SW 1271 (cell line): ENCODE measurements at regions not wholly inside any gene's neighbourhood (a gene's known extent, or its start where the extent isn't known, plus 50 kb on each side); places are given as distances from the start of the nearest gene placed in this dataset.
"Not testable (repeated sequence)": the region's sequence is repeated elsewhere in the genome, so short reads cannot be mapped to it uniquely, and the experiment has no call there.

Experiments
- DNase-seq, 2 experiments: peaks; one replicate each; lab custom pipeline; 2025; lab: John Stamatoyannopoulos, UW

DNA sequence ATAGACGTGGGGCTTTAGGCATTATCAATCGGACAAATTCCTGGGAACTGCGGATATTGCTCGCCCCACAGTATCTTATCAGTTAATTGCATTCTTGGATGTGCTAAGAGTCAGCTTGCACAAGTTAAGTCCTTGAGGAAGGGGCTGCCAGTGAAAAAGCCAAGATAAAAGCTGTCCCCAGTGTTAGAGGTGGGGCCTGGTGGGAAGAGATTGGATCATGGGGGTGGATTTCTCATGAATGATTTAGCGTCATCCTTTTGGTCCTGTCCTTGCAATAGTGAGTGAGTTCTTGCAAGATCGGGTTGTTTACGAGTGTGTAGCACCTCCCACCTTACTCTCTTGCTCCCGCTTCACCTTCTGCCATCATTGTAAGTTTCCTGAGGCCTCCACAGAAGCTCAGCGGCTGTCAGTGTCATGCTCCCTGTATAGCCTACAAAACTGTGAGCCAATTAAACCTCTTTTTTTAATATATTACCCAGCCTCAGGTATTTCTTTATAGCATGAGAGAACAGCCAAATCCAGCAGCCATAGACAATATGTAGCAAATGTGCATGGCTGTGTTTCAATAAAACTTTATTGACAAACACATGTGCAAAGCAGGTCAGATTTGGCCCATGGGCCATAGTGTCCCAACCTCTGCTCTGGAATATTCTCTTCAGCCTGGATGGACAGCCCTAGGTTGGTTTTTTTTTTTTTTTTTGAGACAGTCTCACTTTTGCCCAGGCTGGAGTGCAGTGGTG lies 189.2 kb downstream of the OTOP1 start:
- not testable (repeated sequence) for DNase-seq

DNA sequence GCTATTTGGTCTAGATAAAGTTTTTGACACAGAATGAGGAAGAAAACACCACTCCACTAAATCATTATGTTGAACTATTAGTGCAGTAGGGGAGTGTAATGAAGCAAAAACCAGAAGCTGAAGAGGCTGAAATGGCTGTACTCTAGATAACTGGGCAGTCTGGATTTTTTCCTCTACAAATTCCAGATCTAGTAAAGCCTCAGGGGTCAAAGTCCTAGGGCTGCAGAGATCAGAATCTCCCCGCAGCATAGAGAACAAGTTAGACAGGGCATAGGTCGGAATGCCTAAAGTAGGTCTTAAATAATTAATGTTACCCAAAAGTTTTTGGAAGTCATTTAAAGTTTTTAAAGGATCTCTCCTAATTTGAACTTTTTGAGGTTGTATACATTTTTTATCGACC lies 180.9 kb downstream of the OTOP1 start:
- not testable (repeated sequence) for DNase-seq

DNA sequence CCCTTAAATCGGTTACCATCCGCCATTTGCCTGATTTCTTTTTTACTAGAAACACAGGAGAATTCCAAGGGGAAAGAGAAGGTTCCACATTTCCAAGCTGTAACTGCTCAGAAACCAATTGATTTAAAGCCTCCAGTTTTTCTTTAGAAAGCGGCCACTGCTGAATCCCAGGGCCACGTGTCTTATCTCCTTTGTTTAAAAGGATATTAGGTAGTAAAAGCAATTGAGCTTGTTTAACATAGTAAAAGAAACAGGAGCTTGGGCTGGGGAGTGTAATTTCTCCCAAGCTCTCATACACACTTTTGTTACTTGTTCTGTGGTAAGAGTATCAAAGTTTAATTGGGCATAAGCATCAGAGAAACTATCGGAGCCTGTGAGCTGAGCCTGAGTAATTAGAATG lies 180.0 kb downstream of the OTOP1 start:
- not testable (repeated sequence) for DNase-seq

DNA sequence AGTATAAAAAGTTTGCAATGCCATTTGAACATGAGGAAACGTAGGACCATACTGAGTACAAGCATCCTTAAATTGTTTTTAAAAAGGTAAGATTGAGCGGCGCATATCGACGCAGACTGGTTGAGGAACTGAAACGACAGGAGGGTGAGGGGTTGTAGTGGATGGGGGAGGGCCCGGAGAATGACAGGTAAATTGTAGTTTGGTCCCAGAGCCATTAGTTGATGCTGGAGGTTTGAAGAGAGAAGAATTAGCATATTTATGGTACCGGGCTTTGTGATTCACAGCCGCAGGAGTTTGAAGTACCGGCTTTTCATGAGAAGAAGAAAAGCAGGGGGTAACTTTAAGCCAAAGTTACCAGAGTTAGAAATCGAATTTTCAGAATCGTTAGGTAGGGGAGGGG lies 179.5 kb downstream of the OTOP1 start:
- DNase-seq = not testable (repeated sequence)

DNA sequence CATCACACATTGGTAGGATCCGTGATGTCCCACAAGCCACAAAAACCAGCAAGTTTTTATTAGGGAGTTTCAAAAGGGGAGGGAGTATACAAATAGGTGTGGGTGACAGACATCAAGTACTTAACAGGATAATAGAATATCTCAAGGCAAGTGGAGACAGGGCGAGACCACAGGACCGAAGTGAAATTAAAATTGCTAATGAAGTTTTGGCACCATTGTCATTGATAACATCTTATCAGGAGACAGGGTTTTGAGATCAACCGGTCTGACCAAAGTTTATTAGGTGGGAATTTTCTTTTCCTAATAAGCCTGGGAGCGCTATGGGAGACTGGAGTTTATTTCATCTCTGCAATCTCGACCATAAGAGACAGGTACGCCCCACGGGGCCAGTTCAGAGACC lies 178.5 kb downstream of the OTOP1 start:
- not testable (repeated sequence) for DNase-seq

DNA sequence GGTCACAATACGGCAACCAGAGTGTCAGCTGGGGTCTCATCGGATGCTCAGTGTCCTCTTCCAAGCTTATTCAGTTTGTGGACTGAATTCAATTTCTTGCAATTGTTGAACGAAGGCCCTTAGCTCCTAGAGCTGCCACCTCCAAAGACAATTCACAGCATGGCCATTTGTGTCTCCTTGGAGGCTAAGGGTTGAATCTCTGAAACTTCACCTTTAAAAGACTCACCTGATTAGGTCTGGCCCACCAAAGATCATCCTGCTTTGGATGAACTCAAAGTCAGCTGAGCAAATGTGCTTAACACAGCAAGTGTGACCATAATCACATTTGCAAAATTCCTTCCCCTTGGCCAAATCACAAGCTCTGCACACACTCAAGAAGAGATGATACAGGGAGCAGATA lies 175.9 kb downstream of the OTOP1 start:
- not testable (repeated sequence) for DNase-seq

DNA sequence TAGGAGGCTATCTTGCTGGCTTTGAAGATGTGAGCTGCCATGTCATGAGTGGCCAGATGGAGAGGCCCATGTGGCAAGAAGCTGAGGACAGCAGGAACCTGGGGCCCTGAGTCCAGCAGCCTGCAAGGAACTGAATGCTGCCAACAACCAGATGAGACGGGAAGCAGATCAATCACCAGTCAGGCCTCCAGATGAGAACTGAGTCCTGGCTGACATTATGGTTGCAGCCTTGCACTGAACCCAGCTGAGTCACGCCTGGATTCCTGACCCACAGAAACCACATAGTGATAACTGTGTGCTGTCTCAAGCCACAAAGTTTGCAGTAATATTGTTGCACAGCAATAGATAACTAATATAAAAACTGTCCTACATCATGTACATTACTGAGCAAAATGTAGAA lies 173.8 kb downstream of the OTOP1 start:
- DNase-seq = not testable (repeated sequence)

DNA sequence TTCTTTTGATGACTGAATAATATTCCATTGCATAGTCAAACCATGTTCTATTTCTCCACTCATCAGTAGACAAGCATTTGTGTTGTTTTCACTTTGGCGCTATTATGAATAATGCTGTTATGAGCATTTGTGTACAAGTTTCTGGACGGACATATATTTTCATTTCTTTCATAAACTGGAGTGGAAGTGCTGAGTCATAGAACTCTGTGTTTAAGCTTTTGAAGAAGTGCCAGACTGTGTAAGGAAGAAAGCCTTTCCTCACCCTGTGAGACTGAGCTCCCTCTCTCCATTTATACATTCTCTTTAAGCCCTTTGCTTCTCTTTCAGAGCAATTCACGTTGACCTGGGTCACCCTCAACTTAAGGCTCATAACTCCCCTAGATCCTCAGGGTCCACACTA lies 169.5 kb downstream of the OTOP1 start:
- DNase-seq = not testable (repeated sequence)

DNA sequence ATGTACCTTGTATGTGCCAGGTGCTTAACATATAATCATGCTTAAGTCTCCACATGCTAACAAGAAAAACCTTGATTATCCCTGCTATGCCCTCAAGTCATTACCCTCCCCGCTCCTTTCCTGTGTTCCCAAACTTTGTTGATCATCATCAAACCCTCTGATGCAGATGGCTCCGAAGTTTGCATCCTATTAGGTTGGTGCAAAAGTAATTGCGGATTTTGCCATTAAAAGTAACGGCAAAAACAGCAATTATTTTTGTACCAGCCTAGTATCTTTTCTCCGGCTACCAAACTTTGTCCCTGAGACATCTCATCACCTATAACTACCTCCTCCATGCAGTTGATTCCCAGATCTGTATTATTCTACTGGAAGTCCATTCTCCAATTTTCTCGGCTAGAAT lies 142.6 kb downstream of the OTOP1 start:
- DNase-seq = not testable (repeated sequence)

DNA sequence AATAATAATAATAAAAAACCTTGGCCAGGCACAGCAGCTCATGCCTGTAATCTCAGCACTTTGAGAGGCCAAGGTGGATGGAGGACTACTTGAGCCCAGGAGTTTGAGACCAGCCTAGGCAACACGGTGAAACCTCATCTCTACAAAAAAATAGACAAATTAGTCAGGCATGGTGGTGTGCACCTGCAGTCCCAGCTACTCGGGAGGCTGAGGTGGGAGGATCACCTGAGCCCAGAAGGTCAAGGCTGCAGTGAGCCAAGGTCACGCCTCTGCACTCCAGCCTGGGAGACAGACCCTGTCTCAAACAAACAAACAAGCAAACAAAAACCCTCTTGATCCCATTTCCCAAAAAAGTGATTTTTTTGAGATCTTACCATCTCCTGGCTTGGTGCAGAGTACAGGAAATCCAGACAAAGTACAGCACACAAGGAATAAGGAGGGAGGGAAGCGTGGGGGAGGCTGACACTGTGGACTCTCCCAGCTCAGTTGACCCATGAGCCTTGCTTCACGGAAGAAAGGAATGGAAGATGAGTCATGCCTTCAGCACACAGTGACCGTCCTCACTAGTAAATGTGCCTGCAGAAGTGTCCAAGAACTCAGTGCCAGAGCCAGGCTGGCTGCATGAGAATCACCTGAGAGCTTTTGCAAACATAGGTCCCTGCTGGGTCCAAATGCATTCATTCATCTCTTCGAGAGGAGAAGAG lies 136.9 kb downstream of the OTOP1 start:
- DNase-seq = not testable (repeated sequence)

DNA sequence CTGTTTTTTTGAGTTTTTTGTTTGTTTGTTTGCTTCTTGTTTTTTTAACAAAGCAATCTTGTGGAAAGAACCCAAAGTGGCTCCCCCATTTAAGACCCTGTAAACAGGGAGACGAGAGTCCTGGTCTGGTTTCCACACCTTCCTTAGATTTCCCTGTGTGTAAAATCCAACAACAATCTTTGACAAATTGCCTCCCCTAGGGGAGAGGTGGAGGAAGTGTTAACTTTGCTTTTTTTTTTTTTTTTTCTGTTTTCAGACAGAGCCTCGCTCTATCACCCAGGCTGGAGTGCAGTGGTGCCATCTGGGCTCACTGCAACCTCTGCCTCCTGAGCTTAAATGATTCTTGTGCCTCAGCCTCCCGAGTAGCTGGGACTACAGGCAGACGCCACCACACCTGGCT lies 136.0 kb downstream of the OTOP1 start:
- DNase-seq = not testable (repeated sequence)

DNA sequence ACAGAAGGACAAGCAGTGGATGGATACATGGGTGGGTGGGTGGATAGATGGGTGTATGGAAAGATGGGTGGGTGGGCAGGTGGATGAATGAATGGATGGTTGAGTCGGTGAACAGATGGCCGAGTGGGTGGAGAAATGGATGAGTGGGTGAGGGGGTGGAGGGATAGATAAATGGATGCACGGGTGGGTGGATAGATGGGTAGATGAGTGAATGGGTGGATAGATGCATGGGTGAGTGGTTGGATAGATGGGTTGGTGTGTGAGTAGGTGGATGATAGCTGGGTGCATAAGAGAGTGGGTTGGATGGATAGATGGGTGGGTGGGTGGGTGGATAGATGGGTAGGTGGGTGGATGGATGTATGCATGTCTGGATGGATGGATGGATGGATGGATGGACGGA lies 134.6 kb downstream of the OTOP1 start:
- DNase-seq = not testable (repeated sequence)

DNA sequence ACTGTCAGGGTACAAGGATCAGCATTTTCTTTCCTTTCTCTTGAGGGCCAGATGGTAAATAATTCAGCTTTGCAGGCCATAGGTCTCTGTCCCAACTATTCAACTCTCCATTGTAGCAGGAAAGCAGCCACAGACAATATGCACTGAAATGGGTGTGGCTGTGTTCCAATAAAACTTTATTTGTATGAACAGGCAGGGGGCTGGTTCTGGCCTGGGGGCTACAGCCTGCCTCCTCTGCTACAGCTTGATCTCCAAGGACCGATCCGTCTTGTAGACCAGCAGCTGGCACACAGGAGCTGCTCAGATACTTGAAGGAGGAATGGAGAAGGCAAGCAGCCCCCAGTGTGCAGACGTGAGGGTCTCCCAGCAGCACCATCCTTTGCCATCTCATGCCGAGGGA lies 127.1 kb downstream of the OTOP1 start:
- not testable (repeated sequence) for DNase-seq

DNA sequence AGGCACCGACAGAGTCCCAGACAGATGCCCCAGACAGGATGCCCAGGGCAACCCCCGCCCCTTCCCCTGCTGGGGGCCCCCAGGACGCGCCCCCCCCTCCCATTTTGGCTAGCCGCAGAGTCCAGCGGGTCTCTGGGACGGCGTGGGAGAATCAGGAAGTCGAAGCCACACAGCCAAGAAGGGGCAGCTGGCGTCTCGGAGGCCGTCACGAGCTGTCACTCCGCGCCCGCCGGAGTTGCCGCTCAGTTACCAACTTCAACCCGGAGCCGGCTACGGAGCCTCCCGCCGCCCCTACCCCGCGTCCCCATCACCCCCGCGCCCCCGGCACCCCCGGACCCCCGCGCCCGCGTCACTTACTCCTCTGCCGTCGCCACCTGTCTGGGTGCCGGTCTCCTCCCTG lies 119.8 kb downstream of the OTOP1 start:
- not testable (repeated sequence) for DNase-seq

DNA sequence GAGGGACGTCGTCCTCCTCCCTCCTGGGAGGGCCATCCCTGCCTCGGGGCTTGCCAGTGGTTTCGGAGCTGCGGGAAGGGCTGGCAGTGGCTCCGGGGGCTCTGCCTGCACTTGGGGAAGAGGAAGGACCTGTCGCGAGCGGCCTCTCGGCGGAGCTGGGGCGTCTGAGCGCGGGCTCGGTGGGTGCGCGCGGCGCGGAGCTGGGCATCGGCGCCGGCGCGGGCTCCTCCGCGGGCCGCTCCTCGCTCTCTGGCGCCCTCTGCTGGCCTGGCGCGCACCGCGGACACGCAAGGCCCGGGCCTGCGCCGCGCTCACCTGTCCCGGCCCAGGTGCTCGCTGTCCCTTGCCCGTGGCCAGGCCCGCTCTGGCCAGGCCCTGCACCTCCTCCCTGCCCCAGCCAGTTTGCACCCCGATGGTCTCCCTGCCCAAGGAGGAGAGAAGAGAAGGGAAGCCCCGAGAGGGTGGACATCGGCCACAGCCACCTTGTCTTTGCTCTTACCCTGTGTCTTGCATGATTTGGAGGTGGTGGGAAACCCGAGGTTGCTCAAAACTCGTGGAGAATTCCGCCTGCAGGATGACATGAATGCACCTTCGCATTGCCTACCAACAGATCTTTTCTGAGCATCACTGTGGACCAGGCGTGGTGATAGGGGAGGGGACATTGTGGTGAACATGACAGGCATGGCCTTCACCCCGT lies 119.2 kb downstream of the OTOP1 start:
- DNase-seq = peak in 1 of 2 experiments; percentile 28

DNA sequence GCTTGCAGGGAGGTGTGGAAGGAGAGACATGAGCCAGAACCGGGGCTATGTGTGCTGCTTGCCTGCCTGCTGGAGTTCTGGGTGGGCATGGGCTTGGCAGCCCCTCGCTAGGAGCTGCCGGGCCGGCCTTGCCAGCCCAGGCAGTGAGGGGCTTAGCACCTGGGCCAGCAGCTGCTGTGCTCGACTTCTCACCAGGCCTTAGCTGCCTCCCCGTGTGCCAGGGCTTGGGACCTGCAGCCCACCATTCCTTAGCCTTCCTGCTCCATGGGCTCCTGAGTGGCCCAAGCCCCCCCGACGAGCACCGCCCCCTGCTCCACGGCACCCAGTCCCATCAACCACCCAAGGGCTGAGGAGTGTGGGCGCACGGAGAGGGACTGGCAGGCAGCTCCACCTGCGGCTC lies 111.3 kb downstream of the OTOP1 start:
- DNase-seq = not testable (repeated sequence)

DNA sequence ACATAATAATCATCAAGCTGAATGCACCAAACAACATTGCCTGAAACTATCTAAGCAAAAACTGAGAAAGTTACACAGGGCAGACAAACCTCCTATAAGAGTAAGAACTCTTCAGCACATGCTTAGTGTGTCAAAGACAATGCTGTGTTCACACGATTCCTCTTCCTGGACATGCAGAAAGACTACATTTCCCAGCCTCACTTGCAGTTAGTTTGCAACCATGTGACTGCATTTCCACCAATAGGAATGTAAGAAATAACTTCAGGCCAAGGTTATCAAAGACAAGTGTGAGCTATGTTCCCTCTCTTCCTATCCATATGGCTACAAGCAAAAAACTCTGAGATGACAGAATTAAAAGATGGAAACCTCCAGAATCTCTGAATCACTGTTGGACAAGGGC lies 109.8 kb downstream of the OTOP1 start:
- peak in 1 of 2 experiments; percentile 7 for DNase-seq

DNA sequence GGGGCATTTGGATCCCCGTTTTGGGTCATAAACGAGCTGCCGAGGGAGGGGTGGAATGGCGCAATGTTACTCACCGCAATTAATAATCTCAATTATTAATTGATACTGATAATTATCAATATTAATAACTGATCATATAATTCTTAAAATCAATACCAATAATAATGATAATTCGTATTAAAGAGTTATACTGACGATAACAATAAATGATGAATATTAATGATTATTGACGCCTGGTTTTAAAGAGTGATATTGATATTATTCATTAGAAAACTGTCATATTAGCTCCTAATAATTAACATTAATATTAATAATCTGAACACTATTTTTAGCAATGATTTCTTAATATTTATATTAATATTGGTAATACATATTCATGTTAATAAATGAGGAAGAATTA lies 92.4 kb downstream of the OTOP1 start:
- not testable (repeated sequence) for DNase-seq

DNA sequence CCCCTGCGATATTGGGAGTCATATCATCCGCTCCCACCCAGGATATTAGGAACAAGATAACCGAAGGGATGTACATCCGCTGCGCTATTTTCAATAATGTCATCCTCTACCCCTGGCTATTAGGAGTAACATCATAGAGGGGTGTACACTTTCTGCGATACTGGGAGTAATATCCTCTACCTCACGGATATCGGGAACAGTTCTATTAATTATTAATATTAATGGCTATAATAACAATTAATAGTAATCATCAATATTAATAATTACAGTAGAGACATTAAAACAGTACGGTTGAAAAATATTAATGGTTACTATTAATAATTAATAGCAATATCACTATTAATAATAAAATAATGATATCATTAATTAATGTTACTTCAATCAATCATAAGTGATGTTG lies 90.1 kb downstream of the OTOP1 start:
- DNase-seq = not testable (repeated sequence)
